Lung (tissue), 11 donors: ENCODE measurements at regions not wholly inside any gene's neighbourhood (a gene's known extent, or its start where the extent isn't known, plus 50 kb on each side); places are given as distances from the start of the nearest gene placed in this dataset.

ENCODE experiments used
- ATAC-seq: fragments of 200-7000 bp; cut with Tn5 transposase; one replicate; pipeline ENCODE4 v1.9.1; 2020; ENCODE audit warnings: moderate number of reproducible peaks; ENCODE audit not compliant: insufficient read depth, low FRiP score
- DNase-seq, 3 donors: peaks; one replicate each; pipeline ENCODE4 v3.0.0-alpha.2; 2013 to 2017
- H3K27ac ChIP-seq, 2 donors: one replicate each; pipeline ENCODE4 v1.5.1; 2013; ENCODE audit warnings: mild to moderate bottlenecking in 2 of 2, moderate library complexity in 2 of 2, control low read depth in 1 of 2, inconsistent platforms in 1 of 2, low read depth in 1 of 2, low read length in 1 of 2
- H3K27me3 ChIP-seq, 3 donors: one replicate each; pipeline ENCODE4 v1.5.1; 2013; ENCODE audit warnings: low read length in 2 of 3; ENCODE audit not compliant: control insufficient read depth in 3 of 3, insufficient read depth in 3 of 3
- H3K36me3 ChIP-seq, 4 donors: one replicate each; pipeline ENCODE4 v1.5.1; 2013; ENCODE audit warnings: low read length in 4 of 4, mild to moderate bottlenecking in 1 of 4, moderate library complexity in 1 of 4; ENCODE audit not compliant: control insufficient read depth in 4 of 4, insufficient read depth in 4 of 4
- H3K4me1 ChIP-seq, 5 donors: one replicate each; pipeline ENCODE4 v1.5.1; 2013; ENCODE audit warnings: low read length in 5 of 5, mild to moderate bottlenecking in 2 of 5, moderate library complexity in 1 of 5; ENCODE audit not compliant: control insufficient read depth in 5 of 5, insufficient read depth in 5 of 5
- H3K4me3 ChIP-seq: one replicate; pipeline ENCODE4 v1.5.1; 2013; ENCODE audit warnings: mild to moderate bottlenecking, control low read depth, moderate library complexity
- H3K9ac ChIP-seq, 2 donors: one replicate each; pipeline ENCODE4 v1.5.1; 2013; ENCODE audit warnings: low read length in 2 of 2, control low read depth in 1 of 2; ENCODE audit not compliant: insufficient read depth in 1 of 2
- H3K9me3 ChIP-seq, 4 donors: one replicate each; pipeline ENCODE4 v1.5.1; 2013; ENCODE audit warnings: low read length in 3 of 4, mild to moderate bottlenecking in 1 of 4, moderate library complexity in 1 of 4; ENCODE audit not compliant: control insufficient read depth in 4 of 4, insufficient read depth in 3 of 4
- WGBS, 2 donors: extraction: QIAGEN DNeasy Blood & Tissue Kit; methylation state at CpG; one replicate each; pipeline ENCODE4 v1.1.7; 2013; 5-methylcytosine and 5-hydroxymethylcytosine counted together
- TF ChIP-seq, protein P1 (sequence below): IDR thresholded peaks from 2 replicates; pipeline ENCODE4 v1.5.1; 2012; ENCODE audit warnings: mild to moderate bottlenecking; ENCODE audit errors: control extremely low read depth, extremely low read depth
- donor health status: control.
- donor health status: control.
- donor health status: Bipolar disorder and iron deficiency.
- donor health status: healthy.
- donor health status: DM: yes; HTN: yes; CAD: no.

DNA sequence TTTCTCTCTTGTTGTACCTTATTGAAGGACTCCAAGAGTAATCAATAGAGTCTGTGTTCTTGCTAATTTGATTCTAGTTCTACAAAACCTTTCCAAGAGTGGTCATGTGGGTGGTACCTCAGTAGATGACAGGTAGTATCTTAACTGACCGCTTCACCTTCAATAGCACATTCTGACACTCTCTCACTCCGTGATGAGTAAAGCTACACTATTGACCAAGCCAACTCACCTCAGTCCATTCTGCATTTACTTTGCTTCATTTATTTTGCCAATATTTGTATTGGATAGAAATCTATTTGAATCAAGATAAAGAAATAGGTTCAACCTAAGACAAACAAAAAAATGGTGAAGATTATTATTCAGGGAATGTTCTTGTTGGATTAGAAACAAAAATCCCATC lies 1869.6 kb upstream of the CELF4 start:
- Histone ChIP-seq H3K9ac (no peak overlapping the region), H3K36me3 (no peaks in the 10 kb centered on the region), H3K4me3 (no peak overlapping the region), H3K9me3 (peaks cover 0 to 1% (median 0%) of the 10 kb centered on the region in 4 donors), H3K4me1 (no peaks in the 10 kb centered on the region), H3K27me3 (no peaks in the 10 kb centered on the region), H3K27ac (no peak overlapping the region)
- TF ChIP-seq, protein P1, sequence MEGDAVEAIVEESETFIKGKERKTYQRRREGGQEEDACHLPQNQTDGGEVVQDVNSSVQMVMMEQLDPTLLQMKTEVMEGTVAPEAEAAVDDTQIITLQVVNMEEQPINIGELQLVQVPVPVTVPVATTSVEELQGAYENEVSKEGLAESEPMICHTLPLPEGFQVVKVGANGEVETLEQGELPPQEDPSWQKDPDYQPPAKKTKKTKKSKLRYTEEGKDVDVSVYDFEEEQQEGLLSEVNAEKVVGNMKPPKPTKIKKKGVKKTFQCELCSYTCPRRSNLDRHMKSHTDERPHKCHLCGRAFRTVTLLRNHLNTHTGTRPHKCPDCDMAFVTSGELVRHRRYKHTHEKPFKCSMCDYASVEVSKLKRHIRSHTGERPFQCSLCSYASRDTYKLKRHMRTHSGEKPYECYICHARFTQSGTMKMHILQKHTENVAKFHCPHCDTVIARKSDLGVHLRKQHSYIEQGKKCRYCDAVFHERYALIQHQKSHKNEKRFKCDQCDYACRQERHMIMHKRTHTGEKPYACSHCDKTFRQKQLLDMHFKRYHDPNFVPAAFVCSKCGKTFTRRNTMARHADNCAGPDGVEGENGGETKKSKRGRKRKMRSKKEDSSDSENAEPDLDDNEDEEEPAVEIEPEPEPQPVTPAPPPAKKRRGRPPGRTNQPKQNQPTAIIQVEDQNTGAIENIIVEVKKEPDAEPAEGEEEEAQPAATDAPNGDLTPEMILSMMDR = no peak
- 91% methylated on average over 2 of the region's 2 CpGs for WGBS, 2 donors
- DNase-seq = no peak
- ATAC-seq = no peak

DNA sequence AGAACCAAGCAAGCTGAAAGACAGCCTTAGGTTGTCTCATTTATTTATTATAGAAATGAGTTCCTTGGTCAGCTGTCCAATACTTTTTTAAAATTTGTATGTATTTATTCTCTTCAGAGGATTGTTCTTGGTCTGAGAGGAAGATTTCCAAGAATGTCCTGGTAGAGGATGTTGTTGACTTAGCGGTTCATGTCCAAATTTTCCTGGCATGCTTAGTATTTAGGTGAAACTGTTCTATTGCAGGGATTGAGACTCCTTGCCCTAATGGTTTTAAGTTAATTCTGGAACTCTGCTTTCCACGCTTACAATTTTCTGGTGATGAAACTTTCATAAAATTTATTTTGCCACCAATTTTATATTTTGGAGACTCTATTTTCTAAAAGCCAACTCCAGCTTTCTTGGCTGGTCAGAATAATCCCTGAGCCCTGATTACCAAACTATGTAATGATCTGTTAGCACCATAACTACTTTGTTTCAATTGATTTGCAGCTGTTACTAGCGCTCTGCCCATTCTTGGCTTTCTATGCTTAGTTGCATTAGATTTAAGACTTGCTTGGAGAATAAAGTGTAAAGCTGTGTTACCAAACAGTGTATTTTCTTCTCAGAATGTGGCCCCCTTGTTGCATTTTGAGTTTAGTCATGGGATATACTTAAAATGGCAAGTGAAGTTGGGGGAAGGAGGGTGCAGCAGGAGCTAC lies 1868.8 kb upstream of the CELF4 start:
- 81 to 90% methylated on average over 3 of the region's 3 CpGs for WGBS, 2 donors
- Histone ChIP-seq H3K4me3 (no peak overlapping the region), H3K27me3 (no peaks in the 10 kb centered on the region), H3K9ac (no peak overlapping the region), H3K9me3 (peaks cover 0 to 1% (median 0%) of the 10 kb centered on the region in 4 donors), H3K27ac (no peak overlapping the region), H3K36me3 (no peaks in the 10 kb centered on the region), H3K4me1 (no peaks in the 10 kb centered on the region)
- TF ChIP-seq, protein P1 = no peak
- DNase-seq (peak in 2 of 3 donors; percentile 23 to 45), ATAC-seq (no peak)

DNA sequence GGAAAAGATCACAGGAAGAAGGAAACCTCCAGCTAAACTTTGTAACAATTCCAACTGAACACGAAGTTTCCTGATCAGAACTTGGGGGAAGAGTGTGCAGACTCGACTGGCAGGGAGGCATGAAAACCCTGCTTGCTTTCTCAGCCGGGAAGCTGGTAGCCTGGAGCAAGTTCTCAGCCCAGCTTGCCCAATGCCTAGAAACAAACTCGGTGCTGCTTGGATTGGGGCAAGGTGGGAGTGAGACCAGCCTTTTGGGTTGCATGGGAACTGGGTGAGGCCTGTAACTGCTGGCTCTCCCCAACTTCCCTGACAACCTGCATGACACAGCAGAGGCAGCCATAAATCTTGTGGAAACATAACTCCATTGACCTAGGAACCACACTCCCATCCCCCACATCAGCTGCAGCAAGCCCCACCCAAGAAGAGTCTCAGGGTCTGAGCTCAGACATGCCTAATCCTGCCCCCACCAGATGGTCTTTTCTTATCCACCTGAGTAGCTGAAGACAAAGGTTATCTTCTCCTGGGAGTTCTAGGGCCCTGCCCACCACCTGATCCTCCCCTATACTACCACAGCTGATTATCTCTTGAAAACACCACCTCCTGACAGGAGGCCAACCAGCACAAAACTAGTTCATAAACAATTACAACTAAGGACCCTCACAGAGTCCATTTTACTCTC lies 1859.7 kb upstream of the CELF4 start:
- Histone ChIP-seq H3K36me3 (no peaks in the 10 kb centered on the region), H3K9me3 (peaks cover 0 to 4% (median under 1%) of the 10 kb centered on the region in 4 donors), H3K4me1 (peaks cover 0 to 4% (median 0%) of the 10 kb centered on the region in 5 donors), H3K4me3 (no peak overlapping the region), H3K9ac (no peak overlapping the region), H3K27me3 (no peaks in the 10 kb centered on the region), H3K27ac (no peak overlapping the region)
- 80 to 89% methylated on average over 4 of the region's 4 CpGs for WGBS, 2 donors
- no peak for DNase-seq
- TF ChIP-seq, protein P1 = no peak
- no peak for ATAC-seq
